ENCODE measurements at regions not wholly inside any gene's neighbourhood (a gene's known extent, or its start where the extent isn't known, plus 50 kb on each side); places are given as distances from the start of the nearest gene placed in this dataset.

GRCh38 chr17:73936908-73937627 lies 266.4 kb upstream of the RPL38 start:
- DNase-seq = no peak

- DNase-seq = no peak
These were observed 264.8 kb upstream of the RPL38 start for GRCh38 chr17:73938706-73939105.

- DNase-seq = peak; percentile 54
These were observed 263.7 kb upstream of the RPL38 start for GRCh38 chr17:73939806-73940205.

DNA sequence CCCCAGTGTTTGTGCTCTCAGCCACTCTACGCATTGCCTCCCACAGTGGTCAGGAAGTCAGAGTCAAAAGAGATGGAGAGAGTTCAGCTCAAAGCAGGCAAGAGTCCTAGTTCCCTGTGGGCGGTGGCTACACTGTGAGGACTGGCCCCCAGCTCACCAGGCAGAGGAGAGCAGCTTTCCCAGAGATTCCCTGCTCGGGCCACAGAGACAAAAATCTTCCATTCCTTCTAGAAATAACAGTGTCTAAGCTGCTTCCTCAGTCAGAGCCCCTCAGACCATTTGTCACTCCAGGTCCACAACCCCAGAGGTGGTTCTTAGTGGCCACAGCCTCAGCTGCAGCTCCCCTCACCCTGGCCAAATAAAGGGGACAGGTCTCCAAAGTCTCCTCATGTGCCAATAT lies 263.0 kb upstream of the RPL38 start:
- DNase-seq = no peak

GRCh38 chr17:73941919-73942530 lies 261.5 kb upstream of the RPL38 start:
- DNase-seq = no peak

DNA sequence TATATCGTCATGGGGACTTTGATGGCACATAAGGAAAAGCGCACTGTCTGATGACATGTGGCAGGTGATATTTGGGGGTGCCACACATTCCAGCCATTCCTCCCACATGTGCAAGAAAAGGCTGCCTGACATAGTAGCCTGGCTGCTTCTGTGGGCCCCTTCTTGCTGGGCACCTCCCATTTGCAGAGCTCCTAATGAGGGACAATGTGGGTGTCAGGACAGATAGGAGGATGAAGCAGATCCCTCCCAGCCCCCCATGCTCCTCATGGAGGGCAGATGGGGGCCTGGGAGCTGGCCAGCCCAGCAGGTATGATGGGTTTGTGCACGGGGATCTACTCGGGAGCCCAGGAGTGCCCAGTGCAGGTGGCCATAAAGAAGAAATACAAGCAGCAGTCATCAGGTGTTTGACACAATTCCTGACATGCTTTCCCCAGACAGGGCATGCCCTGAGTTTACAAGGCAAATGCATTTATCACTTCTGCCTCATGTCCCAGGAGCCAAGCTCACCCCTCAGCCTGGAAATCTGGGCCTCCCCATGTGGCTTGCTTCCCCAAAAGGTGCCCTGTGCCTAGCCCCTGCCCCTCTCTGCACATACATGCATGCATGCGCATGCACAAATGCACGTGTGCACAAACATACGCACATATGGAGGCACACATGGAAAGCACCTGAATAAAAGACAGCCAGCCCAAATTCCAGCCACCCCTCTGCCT lies 260.6 kb upstream of the RPL38 start:
- DNase-seq = no peak

GRCh38 chr17:73943416-73944110 lies 259.9 kb upstream of the RPL38 start:
- DNase-seq = no peak

DNA sequence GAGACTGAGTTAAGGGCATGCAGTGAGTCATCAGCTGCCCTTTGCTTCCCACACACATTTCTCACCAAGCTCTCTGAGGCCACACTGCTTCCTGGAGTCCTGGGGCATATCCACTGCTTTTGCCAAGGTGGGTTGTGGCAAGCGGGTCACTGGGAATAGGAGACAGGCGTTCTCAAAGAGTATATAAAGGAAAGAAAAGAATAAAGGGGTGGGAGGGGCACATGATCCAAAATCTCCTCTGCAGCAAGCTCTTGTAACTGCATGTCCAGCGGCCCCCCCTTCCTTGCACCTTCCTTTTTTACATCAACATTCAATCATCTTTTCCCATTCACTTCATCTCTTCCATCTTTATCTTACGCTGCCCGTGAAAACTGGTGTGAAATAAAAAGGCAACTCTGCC lies 259.1 kb upstream of the RPL38 start:
- no peak for DNase-seq

DNA sequence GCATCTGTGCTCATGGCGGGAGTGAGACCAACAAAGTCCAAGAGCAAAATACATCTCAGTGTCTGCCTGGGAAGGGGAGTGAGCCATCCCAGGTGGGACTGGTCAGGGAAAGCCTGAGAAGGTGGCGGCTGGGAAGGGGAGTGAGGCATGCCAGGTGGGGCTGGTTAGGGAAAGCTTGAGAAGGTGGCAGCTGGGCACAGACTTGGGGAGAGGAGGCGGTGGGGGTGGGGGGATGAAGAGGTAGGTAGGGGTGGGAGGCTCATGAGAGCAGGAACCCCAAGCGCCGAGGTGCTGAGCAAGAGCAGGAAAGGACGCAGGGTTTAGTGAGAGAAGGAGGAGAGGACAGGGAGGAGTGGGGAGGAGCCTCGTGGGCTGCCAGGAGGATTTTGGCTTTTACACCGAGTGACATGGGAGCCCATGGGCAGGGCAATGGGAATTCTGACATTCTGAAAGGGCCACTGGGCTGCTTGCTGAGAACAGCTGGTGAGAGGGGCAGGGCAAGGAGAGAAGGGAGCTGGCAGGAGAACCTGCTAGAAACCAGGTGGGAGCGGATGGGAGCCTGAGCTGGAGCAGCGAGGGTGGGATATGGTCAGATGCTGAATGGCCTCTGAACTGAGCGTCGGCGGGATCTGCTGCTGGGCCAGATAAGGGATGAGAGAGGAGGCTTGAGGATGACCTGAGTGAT lies 256.1 kb upstream of the RPL38 start:
- no peak for DNase-seq

GRCh38 chr17:73947966-73948355 lies 255.5 kb upstream of the RPL38 start:
- DNase-seq = no peak

DNA sequence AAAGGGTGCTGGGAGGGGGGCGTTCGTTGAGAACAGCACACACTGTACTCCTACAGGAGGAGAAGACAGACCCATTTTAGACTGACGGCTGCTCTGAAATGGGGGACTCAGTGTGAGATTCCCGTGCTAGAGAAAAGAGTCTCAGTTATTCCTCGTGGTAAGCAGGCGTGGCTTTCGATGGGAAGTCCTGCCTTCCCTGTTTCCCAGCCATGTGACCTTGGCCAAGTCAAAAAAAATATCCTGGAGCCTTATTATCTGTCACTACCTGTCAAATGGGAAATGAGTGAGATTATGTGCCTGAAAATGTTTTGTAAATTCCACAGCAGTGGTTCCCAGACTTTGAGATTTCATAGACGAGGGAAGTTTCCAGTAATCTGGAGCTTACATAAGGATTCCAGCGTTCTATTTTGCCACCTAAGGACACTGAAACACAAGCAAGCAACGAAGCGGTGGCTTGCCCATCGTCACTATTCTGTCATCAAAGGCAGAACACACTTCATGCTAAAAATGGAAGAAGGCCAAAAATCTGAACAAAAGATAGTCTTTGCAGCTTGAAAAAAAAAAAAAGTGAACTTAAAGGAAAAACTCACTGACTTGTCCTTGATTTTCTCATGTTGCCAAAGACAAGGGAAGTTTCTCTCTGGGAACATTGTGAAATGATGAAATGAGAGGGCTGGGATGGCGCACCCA lies 253.4 kb upstream of the RPL38 start:
- no peak for DNase-seq

DNA sequence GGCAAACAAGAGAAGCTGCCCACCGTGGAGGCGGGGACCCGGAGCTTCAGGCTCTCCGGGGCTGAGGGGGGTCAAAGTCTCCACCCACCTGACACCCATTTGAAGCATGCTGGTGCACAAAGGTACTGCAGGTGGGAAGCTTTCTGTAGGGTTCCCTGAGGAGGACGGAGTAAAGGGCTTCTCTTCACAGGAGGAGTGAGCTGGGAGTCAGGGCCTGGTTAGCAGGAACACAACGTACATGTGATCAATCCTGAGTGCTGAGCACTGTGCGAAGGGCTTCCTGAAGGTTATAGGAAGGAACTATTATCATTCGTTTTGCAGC lies 252.9 kb upstream of the RPL38 start:
- no peak for DNase-seq

DNA sequence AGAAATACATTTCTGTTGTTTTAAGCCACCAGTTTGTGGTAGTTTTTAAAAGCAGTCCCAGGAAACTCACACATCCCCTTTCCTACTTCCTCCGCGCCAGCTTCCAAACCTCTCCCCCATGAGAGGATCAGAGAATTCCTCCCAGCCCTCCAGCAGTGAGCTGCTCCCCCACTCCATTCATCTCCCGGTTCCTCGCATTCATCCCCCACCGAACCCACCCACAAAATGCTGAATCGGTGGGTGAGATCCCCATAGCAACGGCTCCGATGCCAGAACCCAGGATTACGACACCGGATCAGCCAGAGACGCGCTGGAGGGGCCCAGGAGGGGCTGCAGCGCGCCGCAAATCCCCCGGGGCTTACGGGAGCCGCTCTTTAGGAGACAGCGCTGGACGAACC lies 251.4 kb upstream of the RPL38 start:
- no peak for DNase-seq

- peak; percentile 25 for DNase-seq
These were observed 250.8 kb upstream of the RPL38 start for GRCh38 chr17:73952480-73953205.

DNA sequence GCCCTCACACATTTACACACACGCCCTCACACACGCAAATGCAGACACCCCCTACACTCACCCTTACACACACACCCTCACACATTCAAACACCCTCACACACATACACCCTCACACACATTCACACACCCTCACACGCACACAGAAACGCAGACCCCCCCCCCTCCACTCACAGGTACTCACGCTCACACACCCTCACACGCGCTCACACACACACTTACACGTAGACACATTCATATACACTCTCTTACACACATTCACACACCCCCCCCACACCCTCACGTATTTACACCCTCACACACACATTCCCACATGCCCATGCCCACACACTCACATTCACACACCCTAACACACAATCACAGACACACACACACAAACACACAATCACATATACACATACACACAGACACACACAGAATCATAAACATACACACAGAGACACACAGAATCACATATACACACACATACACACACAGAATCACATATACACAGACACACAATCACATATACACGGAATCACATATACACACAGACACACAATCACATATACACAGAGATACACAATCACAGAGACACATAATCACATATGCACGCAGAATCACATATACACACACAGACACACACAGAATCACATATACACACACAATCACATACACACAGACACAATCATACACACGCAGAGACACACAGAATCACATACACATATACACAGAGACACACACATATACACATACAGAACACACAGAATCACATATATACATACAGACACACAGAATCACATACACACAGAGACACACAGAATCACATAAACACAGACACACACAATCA lies 250.1 kb upstream of the RPL38 start:
- DNase-seq = no peak

DNA sequence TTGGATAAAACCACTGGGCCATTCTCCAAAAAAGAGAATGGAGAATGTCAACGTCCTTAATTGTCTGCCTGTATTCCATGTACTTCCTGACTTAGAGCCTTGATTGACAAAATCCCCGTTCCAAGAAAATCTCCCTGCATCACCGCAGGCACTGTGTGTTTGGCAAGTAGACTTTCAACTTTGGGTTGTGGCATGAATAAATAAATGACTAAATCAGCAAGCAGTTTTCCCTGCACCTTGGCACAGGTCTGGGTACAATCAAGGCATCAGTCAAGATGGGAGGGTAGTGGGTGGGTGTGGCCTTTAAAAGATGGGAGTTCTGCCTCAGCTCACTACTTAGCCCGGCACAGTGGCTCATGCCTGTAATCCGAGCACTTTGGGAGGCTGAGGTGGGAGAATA lies 248.5 kb upstream of the RPL38 start:
- DNase-seq = no peak

DNA sequence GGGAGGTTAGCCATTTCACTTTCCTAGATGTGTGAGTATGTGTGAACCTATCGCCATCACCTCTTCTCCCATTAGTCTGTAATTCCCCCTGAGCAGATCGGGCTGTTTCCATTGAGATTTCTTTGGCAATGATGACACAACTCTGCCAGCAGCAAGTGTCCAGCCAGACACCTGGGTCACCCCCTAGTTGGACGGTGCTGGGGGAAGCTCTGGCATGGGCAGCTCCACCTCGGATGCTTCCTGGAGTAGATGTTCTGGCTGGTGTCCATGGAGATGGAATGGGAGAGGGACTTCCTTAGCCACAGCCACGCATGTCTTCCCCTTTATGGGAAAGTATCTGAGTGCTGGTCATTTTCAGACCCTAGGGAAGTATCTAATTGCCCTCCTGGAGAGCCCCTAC lies 247.9 kb upstream of the RPL38 start:
- DNase-seq = no peak

- DNase-seq = no peak
These were observed 247.3 kb upstream of the RPL38 start for GRCh38 chr17:73956169-73956568.

GRCh38 chr17:73956595-73957465 lies 246.6 kb upstream of the RPL38 start:
- DNase-seq = peak; percentile 38

- DNase-seq = no peak
These were observed 245.9 kb upstream of the RPL38 start for GRCh38 chr17:73957564-73957963.
